GM12873 (cell line): ENCODE measurements at regions not wholly inside any gene's neighbourhood (a gene's known extent, or its start where the extent isn't known, plus 50 kb on each side); places are given as distances from the start of the nearest gene placed in this dataset.

ENCODE experiments used
- CTCF ChIP-seq: IDR thresholded peaks from 2 replicates; pipeline ENCODE4 v1.5.1; 2012; ENCODE audit warnings: low read depth, mild to moderate bottlenecking, moderate library complexity, low read length, control low read depth; ENCODE audit not compliant: insufficient read depth; ENCODE audit errors: missing control alignments

DNA sequence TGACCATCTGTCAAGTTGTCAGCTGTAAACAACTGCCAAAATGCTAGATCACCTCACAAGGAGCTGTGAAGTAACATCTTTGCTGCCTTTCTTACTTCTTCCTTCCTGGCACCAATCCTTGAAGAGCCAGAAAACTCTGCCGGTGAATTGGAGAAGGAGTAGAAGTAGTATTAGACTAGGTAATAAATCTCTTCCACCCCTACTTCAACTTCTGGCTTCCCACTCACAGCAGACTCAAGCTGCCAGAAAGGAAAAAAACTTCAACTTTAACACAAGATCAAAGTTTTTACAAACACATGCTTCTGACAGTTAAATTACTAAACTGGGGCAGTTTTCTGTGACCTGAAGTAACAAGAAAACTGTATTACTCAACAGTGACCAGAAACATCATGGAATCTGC lies 164.7 kb upstream of the SLC7A11 start:
- no peak for TF ChIP-seq CTCF

- no peak for TF ChIP-seq CTCF
These were observed 163.9 kb upstream of the SLC7A11 start for GRCh38 chr4:138405934-138406567.

- no peak for TF ChIP-seq CTCF
These were observed 163.3 kb upstream of the SLC7A11 start for GRCh38 chr4:138405466-138405891.

DNA sequence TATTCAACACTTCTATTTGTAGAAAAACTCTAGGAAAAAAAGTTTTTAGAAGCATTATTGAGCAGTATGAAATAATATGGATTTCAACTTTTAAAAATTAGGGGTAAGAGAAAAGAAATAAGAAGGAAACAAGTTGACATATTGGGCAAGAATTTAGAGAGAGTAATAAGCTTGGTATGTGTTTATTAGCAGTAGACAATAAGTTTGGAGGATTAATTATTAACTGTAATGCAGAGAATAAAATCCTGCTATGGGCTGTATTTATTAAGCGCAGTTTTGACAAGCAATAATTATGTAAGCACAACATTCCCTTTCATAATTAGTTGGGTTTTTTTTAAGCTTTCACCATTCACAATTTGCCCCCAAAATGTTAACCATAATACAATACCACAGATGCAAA lies 162.7 kb upstream of the SLC7A11 start:
- no peak for TF ChIP-seq CTCF

- TF ChIP-seq CTCF: no peak
These were observed 162.1 kb upstream of the SLC7A11 start for GRCh38 chr4:138404251-138404650.

- TF ChIP-seq CTCF: no peak
These were observed 159.2 kb upstream of the SLC7A11 start for GRCh38 chr4:138401334-138401733.

GRCh38 chr4:138400543-138400942 lies 158.4 kb upstream of the SLC7A11 start:
- TF ChIP-seq CTCF: no peak
